ENCODE measurements at regions not wholly inside any gene's neighbourhood (a gene's known extent, or its start where the extent isn't known, plus 50 kb on each side); places are given as distances from the start of the nearest gene placed in this dataset.

GRCh38 chr5:8136271-8136670 is 267.3 kb downstream of the MTRR start:
- Histone ChIP-seq H3K9me3 (replicated peaks; ENCODE audit: control insufficient read depth, insufficient read depth, low read length) (no peaks in the 10 kb centered on the region), H2AFZ (ENCODE audit: control insufficient read depth, low read depth, low read length) (no peak overlapping the region), H3K4me1 (ENCODE audit: control insufficient read depth, insufficient read depth, low read length) (no peaks in the 10 kb centered on the region), H3K36me3 (ENCODE audit: control insufficient read depth in 2 of 2, insufficient read depth in 2 of 2, low read length in 1 of 2) (no peaks in the 10 kb centered on the region), H4K20me1 (ENCODE audit: control insufficient read depth, insufficient read depth) (no peaks in the 10 kb centered on the region), H3K9ac (ENCODE audit: control insufficient read depth, insufficient read depth, low read length) (no peak overlapping the region), H3K4me3 (no peak overlapping the region), H3K27ac (ENCODE audit: control insufficient read depth, insufficient read depth) (no peak overlapping the region), H3K79me2 (ENCODE audit: control insufficient read depth, insufficient read depth, low read length) (no peaks in the 10 kb centered on the region), H3K4me2 (ENCODE audit: control insufficient read depth, insufficient read depth) (no peak overlapping the region), H3K27me3 (replicated peaks in 1 of 2; ENCODE audit: control insufficient read depth in 2 of 2, insufficient read depth in 2 of 2, low read length in 1 of 2) (no peaks in the 10 kb centered on the region)
- intact Hi-C loops (cut with micrococcal nuclease; ENCODE audit: unreplicated experiment) (no loop called here), in situ Hi-C loops (cut with MboI) (no loop called here)
- RAD21 ChIA-PET (ENCODE audit: unreplicated experiment): no interaction called here
- SMC1A ChIA-PET (ENCODE audit: uncharacterized antibody, unreplicated experiment): no interaction called here
- 63% methylated on average over 3 of the region's 3 CpGs for WGBS (ENCODE audit: insufficient coverage, insufficient replicate concordance, low lambda C conversion rate, missing lambda C conversion rate)
- FAIRE-seq: no peak
- TF ChIP-seq CEBPB (IDR thresholded peaks at IDR 0.05; ENCODE audit: borderline replicate concordance in 1 of 2, low read depth in 2 of 2, low read length in 2 of 2): no peak
- TF ChIP-seq MXI1 (IDR thresholded peaks at IDR 0.05; ENCODE audit: low read depth, low read length): no peak
- TF ChIP-seq BCL11A (IDR thresholded peaks at IDR 0.05; ENCODE audit: low read depth, low read length): no peak
- TF ChIP-seq SIX5 (IDR thresholded peaks at IDR 0.05; ENCODE audit: low read depth, low read length, severe bottlenecking): no peak
- no peak for TF ChIP-seq RFX5 (IDR thresholded peaks at IDR 0.05; ENCODE audit: low read depth, low read length)
- no peak for TF ChIP-seq EGR1 (IDR thresholded peaks at IDR 0.05; ENCODE audit: borderline replicate concordance in 1 of 2, low read depth in 2 of 2, low read length in 2 of 2)
- no peak for TF ChIP-seq MTA2 (IDR thresholded peaks at IDR 0.05; ENCODE audit: low read depth)
- TF ChIP-seq NRF1 (conservative IDR thresholded peaks at IDR 0.05; ENCODE audit: low read depth, low read length): no peak
- TF ChIP-seq NFYA (IDR thresholded peaks at IDR 0.05; ENCODE audit: borderline replicate concordance, low read depth, low read length): no peak
- ATAC-seq: no peak
- CTCF ChIA-PET: no interaction called here
- no peak for DNase-seq (ENCODE audit: low read depth, low spot score)
- POLR2A ChIA-PET: no interaction called here
- no TSS peak for BruUV-seq (replicated peaks)

All from GM12878 (cell line).